Endothelial cell of umbilical vein (primary cell): ENCODE measurements at regions not wholly inside any gene's neighbourhood (a gene's known extent, or its start where the extent isn't known, plus 50 kb on each side); places are given as distances from the start of the nearest gene placed in this dataset.

ENCODE experiments used
- POLR2A ChIP-seq: IDR thresholded peaks from 2 replicates; pipeline ENCODE4 v1.6.1; 2012; ENCODE audit warnings: low read depth, mild to moderate bottlenecking, control low read depth, low read length
- TF ChIP-seq, protein P1 (sequence below), 2 donors: IDR thresholded peaks; 1 replicate in 1 of 2; 2 replicates in 1 of 2; pipeline ENCODE4 v1.5.1; 2011; ENCODE audit warnings: low read length in 2 of 2, mild to moderate bottlenecking in 2 of 2, moderate library complexity in 2 of 2, control low read depth in 1 of 2, inconsistent platforms in 1 of 2, low read depth in 1 of 2; ENCODE audit not compliant: insufficient read depth in 1 of 2; ENCODE audit errors: extremely low read depth in 1 of 2

DNA sequence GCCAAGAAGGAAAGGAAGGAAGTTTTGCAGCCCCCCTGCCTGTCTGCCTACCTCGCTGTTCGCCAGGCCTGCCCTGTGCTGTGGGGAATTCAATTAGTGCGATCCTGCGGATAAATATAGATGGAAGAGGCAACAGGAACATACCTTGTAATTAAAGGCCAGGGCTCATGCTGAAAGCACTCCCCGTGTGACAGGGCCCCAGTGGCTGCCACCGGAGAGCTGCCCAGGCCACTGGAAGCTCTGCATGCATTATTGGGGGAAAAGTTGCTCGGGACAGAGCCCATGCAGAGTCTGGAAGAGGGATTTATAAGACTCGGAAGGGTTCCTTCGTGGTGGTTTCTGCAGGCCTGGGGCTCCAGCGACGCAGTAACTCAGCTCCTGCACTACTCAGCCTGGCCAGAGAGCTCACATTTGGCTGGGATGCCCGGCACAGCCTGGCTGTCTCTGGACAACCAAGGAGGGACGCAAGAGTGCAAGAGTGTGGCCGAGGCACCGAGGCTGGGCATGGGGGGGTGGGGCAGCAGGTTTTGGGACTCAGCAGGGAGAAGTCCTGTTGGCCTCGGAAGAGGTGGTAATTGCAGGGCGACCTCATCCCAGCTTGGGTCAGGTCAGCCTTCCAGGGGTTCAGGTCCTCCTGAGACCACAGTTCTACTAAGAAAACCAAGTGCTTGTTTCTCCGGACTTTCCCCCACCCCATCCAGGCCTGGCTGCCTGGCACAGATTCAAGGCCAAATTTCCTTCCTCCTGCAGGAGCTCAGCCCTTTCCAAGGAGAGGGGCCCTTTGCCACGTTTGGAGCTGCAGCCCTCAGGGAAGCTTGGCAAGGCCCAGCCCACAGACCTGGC, 68.1 kb upstream of the GGTA1 start:
- TF ChIP-seq, protein P1, sequence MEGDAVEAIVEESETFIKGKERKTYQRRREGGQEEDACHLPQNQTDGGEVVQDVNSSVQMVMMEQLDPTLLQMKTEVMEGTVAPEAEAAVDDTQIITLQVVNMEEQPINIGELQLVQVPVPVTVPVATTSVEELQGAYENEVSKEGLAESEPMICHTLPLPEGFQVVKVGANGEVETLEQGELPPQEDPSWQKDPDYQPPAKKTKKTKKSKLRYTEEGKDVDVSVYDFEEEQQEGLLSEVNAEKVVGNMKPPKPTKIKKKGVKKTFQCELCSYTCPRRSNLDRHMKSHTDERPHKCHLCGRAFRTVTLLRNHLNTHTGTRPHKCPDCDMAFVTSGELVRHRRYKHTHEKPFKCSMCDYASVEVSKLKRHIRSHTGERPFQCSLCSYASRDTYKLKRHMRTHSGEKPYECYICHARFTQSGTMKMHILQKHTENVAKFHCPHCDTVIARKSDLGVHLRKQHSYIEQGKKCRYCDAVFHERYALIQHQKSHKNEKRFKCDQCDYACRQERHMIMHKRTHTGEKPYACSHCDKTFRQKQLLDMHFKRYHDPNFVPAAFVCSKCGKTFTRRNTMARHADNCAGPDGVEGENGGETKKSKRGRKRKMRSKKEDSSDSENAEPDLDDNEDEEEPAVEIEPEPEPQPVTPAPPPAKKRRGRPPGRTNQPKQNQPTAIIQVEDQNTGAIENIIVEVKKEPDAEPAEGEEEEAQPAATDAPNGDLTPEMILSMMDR (IDR thresholded peaks at IDR 0.05; ENCODE audit: extremely low read depth in 1 of 2, insufficient read depth in 1 of 2, low read depth in 1 of 2, low read length in 2 of 2), result no peak
- no peak for TF ChIP-seq POLR2A
